Vagina (tissue), 2 donors: ENCODE measurements at regions not wholly inside any gene's neighbourhood (a gene's known extent, or its start where the extent isn't known, plus 50 kb on each side); places are given as distances from the start of the nearest gene placed in this dataset.

ENCODE experiments used
- POLR2AphosphoS5 ChIP-seq, 2 donors: sonication (generic); formaldehyde crosslinking; IDR thresholded peaks; one replicate each; pipeline ENCODE4 v1.9.0; 2017; ENCODE audit warnings: antibody characterized with exemption in 2 of 2, mild to moderate bottlenecking in 2 of 2, low read depth in 1 of 2; ENCODE audit not compliant: insufficient read depth in 1 of 2
- TF ChIP-seq, protein P1 (sequence below), 3 experiments: fragments of 450-650 bp in 2 of 3; fragments of 200-600 bp in 1 of 3; sonication (generic) in 1 of 3; IDR thresholded peaks; one replicate each; pipeline ENCODE4 v1.5.1; 2017 to 2019; ENCODE audit warnings: antibody characterized with exemption in 3 of 3, mild to moderate bottlenecking in 2 of 3, moderate library complexity in 2 of 3

DNA sequence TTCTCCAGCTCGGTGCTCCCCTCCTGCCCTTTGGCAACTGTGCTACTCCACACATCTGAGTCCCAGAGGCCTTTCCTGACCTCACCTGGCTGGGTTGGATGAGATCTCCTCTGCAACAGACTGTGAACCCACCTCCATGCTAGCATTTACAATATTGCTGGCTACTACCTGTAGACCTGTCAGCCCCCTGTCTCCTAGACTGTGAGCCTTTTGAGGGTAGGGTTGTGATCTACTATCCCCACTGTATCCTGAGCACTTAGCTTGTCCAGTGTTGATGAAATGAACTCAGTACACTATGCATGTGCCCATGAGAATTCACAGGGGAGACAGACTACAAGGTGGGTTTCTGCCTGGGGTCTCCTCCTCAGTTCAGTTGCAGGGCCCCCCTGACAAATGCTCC, 70.1 kb downstream of the C1QL2 start:
- TF ChIP-seq, protein P1, sequence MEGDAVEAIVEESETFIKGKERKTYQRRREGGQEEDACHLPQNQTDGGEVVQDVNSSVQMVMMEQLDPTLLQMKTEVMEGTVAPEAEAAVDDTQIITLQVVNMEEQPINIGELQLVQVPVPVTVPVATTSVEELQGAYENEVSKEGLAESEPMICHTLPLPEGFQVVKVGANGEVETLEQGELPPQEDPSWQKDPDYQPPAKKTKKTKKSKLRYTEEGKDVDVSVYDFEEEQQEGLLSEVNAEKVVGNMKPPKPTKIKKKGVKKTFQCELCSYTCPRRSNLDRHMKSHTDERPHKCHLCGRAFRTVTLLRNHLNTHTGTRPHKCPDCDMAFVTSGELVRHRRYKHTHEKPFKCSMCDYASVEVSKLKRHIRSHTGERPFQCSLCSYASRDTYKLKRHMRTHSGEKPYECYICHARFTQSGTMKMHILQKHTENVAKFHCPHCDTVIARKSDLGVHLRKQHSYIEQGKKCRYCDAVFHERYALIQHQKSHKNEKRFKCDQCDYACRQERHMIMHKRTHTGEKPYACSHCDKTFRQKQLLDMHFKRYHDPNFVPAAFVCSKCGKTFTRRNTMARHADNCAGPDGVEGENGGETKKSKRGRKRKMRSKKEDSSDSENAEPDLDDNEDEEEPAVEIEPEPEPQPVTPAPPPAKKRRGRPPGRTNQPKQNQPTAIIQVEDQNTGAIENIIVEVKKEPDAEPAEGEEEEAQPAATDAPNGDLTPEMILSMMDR (IDR thresholded peaks at IDR 0.05) = no peak
- TF ChIP-seq POLR2AphosphoS5 (IDR thresholded peaks at IDR 0.05; ENCODE audit: insufficient read depth in 1 of 2, low read depth in 1 of 2) = no peak
